Right atrium auricular region (tissue), 2 donors: ENCODE measurements at regions not wholly inside any gene's neighbourhood (a gene's known extent, or its start where the extent isn't known, plus 50 kb on each side); places are given as distances from the start of the nearest gene placed in this dataset.

Experiments used
- DNase-seq: peaks from one replicate; pipeline ENCODE4 v3.0.0-alpha.2; 2019; ENCODE audit warnings: low spot score
- H3K27ac ChIP-seq, 2 donors: fragments of 200-600 bp; sonication (generic); 1 replicate in 1 of 2; 2 replicates in 1 of 2; pipeline ENCODE4 v1.5.1; 2016 to 2019
- H3K27me3 ChIP-seq, 2 donors: fragments of 200-600 bp; sonication (generic); one replicate each; pipeline versions ENCODE4 v1.5.1 to v1.6.0; 2017 to 2019
- H3K36me3 ChIP-seq: fragments of 200-600 bp; sonication (generic); one replicate; pipeline ENCODE4 v1.5.1; 2016
- H3K4me1 ChIP-seq, 2 donors: fragments of 200-600 bp; sonication (generic); one replicate each; pipeline versions ENCODE4 v1.5.1 to v1.6.0; 2017 to 2019
- H3K4me3 ChIP-seq, 2 donors: fragments of 200-600 bp; sonication (generic); 1 replicate in 1 of 2; 2 replicates in 1 of 2; pipeline ENCODE4 v1.5.1; 2017 to 2019; ENCODE audit warnings: mild to moderate bottlenecking in 1 of 2, moderate library complexity in 1 of 2
- H3K9me3 ChIP-seq, 2 donors: fragments of 200-600 bp; sonication (generic); one replicate each; pipeline ENCODE4 v1.5.1; 2019
- CTCF ChIP-seq, 2 donors: fragments of 200-600 bp; sonication (generic); IDR thresholded peaks; one replicate each; pipeline ENCODE4 v1.5.1; 2019; ENCODE audit warnings: antibody characterized with exemption in 2 of 2

GRCh38 chr3:132262305-132262704, 54.9 kb upstream of the ACP3 start:
- TF ChIP-seq CTCF (IDR thresholded peaks at IDR 0.05) = no peak
- no peaks in the 10 kb centered on the region for H3K36me3 ChIP-seq

GRCh38 chr3:132262956-132263355, 54.3 kb upstream of the ACP3 start:
- no peak for TF ChIP-seq CTCF (IDR thresholded peaks at IDR 0.05)
- no peak overlapping the region for H3K27ac ChIP-seq
- H3K27me3 ChIP-seq = no peaks in the 10 kb centered on the region
- no peaks in the 10 kb centered on the region for H3K4me1 ChIP-seq
- H3K4me3 ChIP-seq = no peak overlapping the region
- H3K9me3 ChIP-seq = no peaks in the 10 kb centered on the region
- no peaks in the 10 kb centered on the region for H3K36me3 ChIP-seq
- DNase-seq = no peak

More at GRCh38 chr3:132262305-132262704, 54.9 kb upstream of the ACP3 start:
- no peak for DNase-seq
- H3K4me3 ChIP-seq = no peak overlapping the region
- no peaks in the 10 kb centered on the region for H3K27me3 ChIP-seq
- no peaks in the 10 kb centered on the region for H3K4me1 ChIP-seq
- H3K9me3 ChIP-seq = no peaks in the 10 kb centered on the region
- H3K27ac ChIP-seq = no peak overlapping the region

GRCh38 chr3:132265028-132265427, 52.2 kb upstream of the ACP3 start:
- no peak for DNase-seq
- H3K9me3 ChIP-seq = no peaks in the 10 kb centered on the region
- no peaks in the 10 kb centered on the region for H3K27me3 ChIP-seq
- H3K36me3 ChIP-seq = no peaks in the 10 kb centered on the region
- H3K4me1 ChIP-seq = no peaks in the 10 kb centered on the region
- no peak overlapping the region for H3K4me3 ChIP-seq
- H3K27ac ChIP-seq = no peak overlapping the region
- no peak for TF ChIP-seq CTCF (IDR thresholded peaks at IDR 0.05)

DNA sequence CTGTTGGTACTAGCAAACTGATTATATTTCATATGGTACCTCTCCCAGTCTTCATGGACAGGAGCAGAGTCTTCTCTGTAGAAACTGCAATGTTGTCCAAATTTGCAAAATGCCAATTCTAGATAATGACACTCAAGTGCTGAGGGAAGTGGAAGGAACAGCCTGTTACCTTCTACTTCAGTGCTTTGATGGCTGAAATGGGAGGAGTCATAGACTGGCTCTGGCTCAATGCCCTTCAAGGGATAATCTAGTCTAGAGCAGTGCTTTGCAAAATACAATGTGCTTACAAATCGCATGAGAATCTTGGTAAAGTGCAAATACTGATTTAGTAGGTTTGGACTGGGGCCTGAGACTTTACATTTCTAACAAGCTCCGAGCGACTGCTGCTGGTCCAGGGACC, 51.7 kb upstream of the ACP3 start:
- no peak overlapping the region for H3K4me3 ChIP-seq
- no peaks in the 10 kb centered on the region for H3K27me3 ChIP-seq
- TF ChIP-seq CTCF (IDR thresholded peaks at IDR 0.05) = no peak
- no peaks in the 10 kb centered on the region for H3K36me3 ChIP-seq
- no peak overlapping the region for H3K27ac ChIP-seq
- H3K9me3 ChIP-seq = no peaks in the 10 kb centered on the region
- no peaks in the 10 kb centered on the region for H3K4me1 ChIP-seq
- DNase-seq = no peak

GRCh38 chr3:132267391-132267993, 49.7 kb upstream of the ACP3 start:
- H3K4me3 ChIP-seq = no peak overlapping the region
- TF ChIP-seq CTCF (IDR thresholded peaks at IDR 0.05) = no peak
- no peaks in the 10 kb centered on the region for H3K27me3 ChIP-seq
- no peak overlapping the region for H3K27ac ChIP-seq
- DNase-seq = no peak
- H3K36me3 ChIP-seq = no peaks in the 10 kb centered on the region
- no peaks in the 10 kb centered on the region for H3K4me1 ChIP-seq
- H3K9me3 ChIP-seq = no peaks in the 10 kb centered on the region
